Activated CD8-positive, alpha-beta memory T cell treated with anti-CD3 and anti-CD28 coated beads, Interleukin-2, amount 10 ng/mL, durations not matched to agents 7 days and 5 days (primary cell): ENCODE measurements at regions not wholly inside any gene's neighbourhood (a gene's known extent, or its start where the extent isn't known, plus 50 kb on each side); places are given as distances from the start of the nearest gene placed in this dataset.
"Not testable (repeated sequence)": the region's sequence is repeated elsewhere in the genome, so short reads cannot be mapped to it uniquely, and the experiment has no call there.

Source experiments
- ATAC-seq: fragments of 150-1000 bp; cut with Tn5 transposase; one replicate; pipeline ENCODE4 v1.10.0; 2021; ENCODE audit warnings: moderate library complexity
- CTCF ChIA-PET: fragments of 350-600 bp; sonication (Branson Sonifier 250); formaldehyde crosslinking; loops from one replicate; lab custom pipeline; 2021; ENCODE audit warnings: antibody characterized with exemption; lab: Charles Lee
- DNase-seq: peaks from one replicate; pipeline ENCODE4 v3.0.0-alpha.2; 2020
- H3K27ac Mint-ChIP-seq: one replicate; pipeline ENCODE4 v1.8.0; 2021; ENCODE audit warnings: mild to moderate bottlenecking, mixed read lengths
- H3K27me3 Mint-ChIP-seq: one replicate; pipeline ENCODE4 v1.8.0; 2021; ENCODE audit warnings: mixed read lengths
- H3K36me3 Mint-ChIP-seq: one replicate; pipeline ENCODE4 v1.8.0; 2021; ENCODE audit warnings: mild to moderate bottlenecking, mixed read lengths
- H3K4me1 Mint-ChIP-seq: one replicate; pipeline ENCODE4 v1.8.0; 2021; ENCODE audit warnings: mixed read lengths
- H3K4me3 Mint-ChIP-seq: one replicate; pipeline ENCODE4 v1.8.0; 2021; ENCODE audit warnings: mild to moderate bottlenecking, moderate library complexity, mixed read lengths
- H3K9me3 Mint-ChIP-seq: one replicate; pipeline ENCODE4 v1.8.0; 2022; ENCODE audit warnings: low read depth, mixed read lengths

GRCh38 chrY:25152322-25152721 lies 100.4 kb upstream of the BPY2C start:
- H3K9me3 Mint-ChIP-seq, H3K4me1 Mint-ChIP-seq, DNase-seq: not testable (repeated sequence)

DNA sequence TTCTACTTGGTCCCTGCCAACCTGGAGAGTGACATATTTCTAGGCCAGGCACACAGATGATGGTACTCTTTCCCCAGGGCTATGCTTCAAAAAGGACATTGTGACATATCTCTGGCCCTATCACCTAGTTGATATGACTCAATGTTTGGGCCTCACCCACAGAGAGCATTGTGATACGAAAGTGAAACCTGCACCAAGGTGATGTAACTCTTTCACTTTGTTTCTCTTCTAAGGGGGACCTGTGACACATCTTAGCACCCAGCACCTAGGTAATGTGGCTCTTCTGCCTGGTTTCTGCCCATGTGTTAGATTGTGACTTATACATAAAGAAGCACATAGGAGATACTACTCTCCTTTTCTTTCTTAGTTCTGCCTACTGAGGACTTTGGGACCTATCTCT lies 96.1 kb upstream of the BPY2C start:
- H3K27me3 Mint-ChIP-seq, H3K36me3 Mint-ChIP-seq, H3K27ac Mint-ChIP-seq, DNase-seq, H3K4me1 Mint-ChIP-seq, CTCF ChIA-PET, H3K9me3 Mint-ChIP-seq, H3K4me3 Mint-ChIP-seq: not testable (repeated sequence)
- peak; percentile 42 for ATAC-seq

More at GRCh38 chrY:25152322-25152721, 100.4 kb upstream of the BPY2C start:
- H3K27me3 Mint-ChIP-seq, ATAC-seq, H3K36me3 Mint-ChIP-seq, H3K4me3 Mint-ChIP-seq, CTCF ChIA-PET, H3K27ac Mint-ChIP-seq: not testable (repeated sequence)

DNA sequence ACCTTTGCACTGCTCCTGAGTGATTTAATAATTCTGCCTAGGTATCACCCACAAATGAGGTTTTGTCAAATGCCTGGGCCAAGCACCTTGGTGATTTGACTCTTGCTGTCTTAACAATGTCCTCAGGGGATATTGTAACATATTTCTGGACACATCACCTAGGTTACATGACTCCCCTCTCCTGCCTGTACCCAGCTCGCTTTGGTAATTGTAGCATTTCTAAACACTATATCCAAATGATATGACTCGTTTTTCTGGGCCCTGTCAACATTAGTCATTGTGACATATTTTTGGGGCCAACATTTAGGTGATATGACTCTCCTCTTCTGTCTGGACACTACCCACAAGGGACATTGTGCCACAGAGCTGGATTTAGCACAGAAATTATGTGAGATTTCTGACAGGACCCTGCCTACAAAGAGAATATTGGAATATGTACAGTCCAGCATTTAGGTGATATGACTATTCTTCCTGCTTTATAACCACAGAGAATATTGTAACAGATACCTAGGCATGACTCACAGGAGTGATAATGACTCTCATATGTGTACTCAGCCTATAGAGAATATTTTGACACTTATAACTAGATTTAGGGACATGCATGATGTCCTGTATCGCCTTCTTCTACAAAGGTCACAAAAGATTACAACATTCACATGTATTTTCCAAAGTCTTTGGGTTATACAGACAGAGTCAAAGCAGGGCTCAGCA lies 80.4 kb upstream of the BPY2C start:
- not testable (repeated sequence) for H3K27ac Mint-ChIP-seq, H3K27me3 Mint-ChIP-seq

DNA sequence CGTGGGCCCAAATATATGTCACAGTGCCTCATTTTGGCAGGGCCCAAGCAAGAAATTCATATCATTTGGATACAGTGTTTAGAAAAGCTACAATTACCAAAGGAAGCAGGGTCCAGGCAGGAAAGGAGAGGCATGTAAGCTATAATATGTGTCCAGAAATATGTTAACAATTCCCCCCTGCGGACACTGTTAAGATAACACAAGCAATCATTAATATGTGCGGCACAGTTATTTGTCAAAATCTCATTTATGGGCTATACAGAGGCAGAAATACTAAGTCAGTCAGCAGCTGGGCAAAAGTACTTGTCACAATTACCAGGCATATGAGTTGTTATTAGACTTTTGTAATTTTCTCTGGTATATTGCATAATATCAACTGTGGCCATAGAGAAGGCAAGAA lies 69.0 kb upstream of the BPY2C start:
- H3K4me3 Mint-ChIP-seq, H3K36me3 Mint-ChIP-seq, H3K27ac Mint-ChIP-seq, H3K4me1 Mint-ChIP-seq, H3K9me3 Mint-ChIP-seq, ATAC-seq, DNase-seq, H3K27me3 Mint-ChIP-seq, CTCF ChIA-PET: not testable (repeated sequence)

More for the DNA sequence above, 80.4 kb upstream of the BPY2C start:
- H3K36me3 Mint-ChIP-seq, CTCF ChIA-PET, H3K9me3 Mint-ChIP-seq, DNase-seq, H3K4me1 Mint-ChIP-seq, H3K4me3 Mint-ChIP-seq, ATAC-seq: not testable (repeated sequence)

- H3K4me1 Mint-ChIP-seq, H3K27me3 Mint-ChIP-seq, ATAC-seq, CTCF ChIA-PET, DNase-seq, H3K9me3 Mint-ChIP-seq, H3K4me3 Mint-ChIP-seq, H3K36me3 Mint-ChIP-seq, H3K27ac Mint-ChIP-seq: not testable (repeated sequence)
Measured at GRCh38 chrY:25108180-25108579, 56.3 kb upstream of the BPY2C start.
